Peyer's patch (tissue), 4 donors: ENCODE measurements at regions not wholly inside any gene's neighbourhood (a gene's known extent, or its start where the extent isn't known, plus 50 kb on each side); places are given as distances from the start of the nearest gene placed in this dataset.

Experiments
- POLR2A ChIP-seq, 2 donors: fragments of 450-650 bp; IDR thresholded peaks; one replicate each; pipeline ENCODE4 v1.5.1; 2017; ENCODE audit warnings: antibody characterized with exemption in 2 of 2, mild to moderate bottlenecking in 2 of 2, moderate library complexity in 2 of 2
- TF ChIP-seq, protein P1 (sequence below), 6 experiments: fragments of 450-650 bp in 4 of 6; fragments of 200-600 bp in 2 of 6; sonication (generic) in 1 of 6; IDR thresholded peaks; one replicate each; pipeline ENCODE4 v1.5.1; 2017 to 2019; ENCODE audit warnings: antibody characterized with exemption in 6 of 6, mild to moderate bottlenecking in 3 of 6, moderate library complexity in 1 of 6

DNA sequence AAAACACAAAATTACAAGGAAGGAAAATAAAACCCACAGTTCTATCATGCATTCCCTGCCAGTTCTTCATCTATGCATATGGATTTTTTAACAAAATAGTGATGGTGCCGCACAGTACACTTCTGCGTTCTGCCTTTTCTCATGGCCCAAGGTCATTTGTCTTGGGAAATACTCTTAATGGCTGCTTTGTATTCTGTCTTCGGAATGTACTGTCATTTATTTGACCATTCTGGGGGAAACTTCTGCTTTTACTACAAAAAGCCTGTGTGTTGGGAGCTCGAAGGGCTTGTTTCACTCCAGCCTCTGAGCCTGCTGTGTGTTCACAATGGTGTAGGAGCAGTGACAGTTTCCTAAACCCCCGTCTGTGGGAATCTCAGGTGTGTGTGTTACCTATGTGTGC, 82.8 kb upstream of the SEC14L1 start:
- TF ChIP-seq, protein P1, sequence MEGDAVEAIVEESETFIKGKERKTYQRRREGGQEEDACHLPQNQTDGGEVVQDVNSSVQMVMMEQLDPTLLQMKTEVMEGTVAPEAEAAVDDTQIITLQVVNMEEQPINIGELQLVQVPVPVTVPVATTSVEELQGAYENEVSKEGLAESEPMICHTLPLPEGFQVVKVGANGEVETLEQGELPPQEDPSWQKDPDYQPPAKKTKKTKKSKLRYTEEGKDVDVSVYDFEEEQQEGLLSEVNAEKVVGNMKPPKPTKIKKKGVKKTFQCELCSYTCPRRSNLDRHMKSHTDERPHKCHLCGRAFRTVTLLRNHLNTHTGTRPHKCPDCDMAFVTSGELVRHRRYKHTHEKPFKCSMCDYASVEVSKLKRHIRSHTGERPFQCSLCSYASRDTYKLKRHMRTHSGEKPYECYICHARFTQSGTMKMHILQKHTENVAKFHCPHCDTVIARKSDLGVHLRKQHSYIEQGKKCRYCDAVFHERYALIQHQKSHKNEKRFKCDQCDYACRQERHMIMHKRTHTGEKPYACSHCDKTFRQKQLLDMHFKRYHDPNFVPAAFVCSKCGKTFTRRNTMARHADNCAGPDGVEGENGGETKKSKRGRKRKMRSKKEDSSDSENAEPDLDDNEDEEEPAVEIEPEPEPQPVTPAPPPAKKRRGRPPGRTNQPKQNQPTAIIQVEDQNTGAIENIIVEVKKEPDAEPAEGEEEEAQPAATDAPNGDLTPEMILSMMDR (IDR thresholded peaks at IDR 0.05), result no peak
- TF ChIP-seq POLR2A (IDR thresholded peaks at IDR 0.05), result no peak
